HUDEP-2 (cell line): ENCODE measurements at regions not wholly inside any gene's neighbourhood (a gene's known extent, or its start where the extent isn't known, plus 50 kb on each side); places are given as distances from the start of the nearest gene placed in this dataset.
A peak's percentile ranks its signal among the peaks of the same experiment; 100 is the strongest.

Experiments used
- DNase-seq, 76 experiments: peaks; one replicate each; lab custom pipeline; 2025; ENCODE audit not compliant: unreplicated experiment in 76 of 76; lab: John Stamatoyannopoulos, UW

- no peak for DNase-seq
These were observed 662.8 kb upstream of the CCDC54 start for GRCh38 chr3:106714400-106714799.

GRCh38 chr3:106715286-106715685 is 662.0 kb upstream of the CCDC54 start:
- no peak for DNase-seq

- DNase-seq = no peak
These were observed 660.0 kb upstream of the CCDC54 start for GRCh38 chr3:106717178-106717780.

- no peak for DNase-seq
These were observed 658.2 kb upstream of the CCDC54 start for GRCh38 chr3:106719077-106719476.

- DNase-seq = no peak
These were observed 657.7 kb upstream of the CCDC54 start for GRCh38 chr3:106719583-106719982.

- DNase-seq = no peak
These were observed 656.7 kb upstream of the CCDC54 start for GRCh38 chr3:106720510-106720909.

GRCh38 chr3:106725566-106725965 is 651.7 kb upstream of the CCDC54 start:
- no peak for DNase-seq

- no peak for DNase-seq
These were observed 648.7 kb upstream of the CCDC54 start for GRCh38 chr3:106728315-106729098.

GRCh38 chr3:106729481-106729880 is 647.8 kb upstream of the CCDC54 start:
- DNase-seq = no peak

- peak in 1 of 76 experiments; percentile 1 for DNase-seq
These were observed 646.0 kb upstream of the CCDC54 start for GRCh38 chr3:106731230-106731629.

GRCh38 chr3:106734712-106735111 is 642.5 kb upstream of the CCDC54 start:
- DNase-seq = no peak

GRCh38 chr3:106737265-106737664 is 640.0 kb upstream of the CCDC54 start:
- no peak for DNase-seq

- no peak for DNase-seq
These were observed 637.1 kb upstream of the CCDC54 start for GRCh38 chr3:106740116-106740515.

- DNase-seq = no peak
These were observed 631.7 kb upstream of the CCDC54 start for GRCh38 chr3:106745344-106746168.

GRCh38 chr3:106746286-106746685 is 631.0 kb upstream of the CCDC54 start:
- DNase-seq = no peak

GRCh38 chr3:106748472-106749262 is 628.6 kb upstream of the CCDC54 start:
- no peak for DNase-seq

- DNase-seq = no peak
These were observed 627.1 kb upstream of the CCDC54 start for GRCh38 chr3:106750092-106750491.

GRCh38 chr3:106755336-106755735 is 621.9 kb upstream of the CCDC54 start:
- no peak for DNase-seq

- DNase-seq = no peak
These were observed 620.3 kb upstream of the CCDC54 start for GRCh38 chr3:106756901-106757300.

- no peak for DNase-seq
These were observed 618.8 kb upstream of the CCDC54 start for GRCh38 chr3:106758459-106758858.

GRCh38 chr3:106759731-106760130 is 617.5 kb upstream of the CCDC54 start:
- DNase-seq = no peak
